ENCODE measurements at regions not wholly inside any gene's neighbourhood (a gene's known extent, or its start where the extent isn't known, plus 50 kb on each side); places are given as distances from the start of the nearest gene placed in this dataset.
"Not testable (repeated sequence)": the region's sequence is repeated elsewhere in the genome, so short reads cannot be mapped to it uniquely, and the experiment has no call there.

- H3K27me3 ChIP-seq (ENCODE audit: insufficient read depth, poor library complexity, severe bottlenecking): no peaks in the 10 kb centered on the region
- no peak for ATAC-seq (ENCODE audit: low read depth)
- no peaks in the 10 kb centered on the region for H3K4me1 ChIP-seq (ENCODE audit: insufficient read depth, poor library complexity, severe bottlenecking)
- H3K4me3 ChIP-seq (ENCODE audit: severe bottlenecking): no peak overlapping the region
- no peak for TF ChIP-seq CTCF (IDR thresholded peaks at IDR 0.05; ENCODE audit: poor library complexity, severe bottlenecking)
- no peak overlapping the region for H3K27ac ChIP-seq (ENCODE audit: poor library complexity, severe bottlenecking)
- no peaks in the 10 kb centered on the region for H3K9me3 ChIP-seq (ENCODE audit: severe bottlenecking)
- DNase-seq (ENCODE audit: low spot score): no peak
- H3K36me3 ChIP-seq (ENCODE audit: low read depth): no peaks in the 10 kb centered on the region
Measured at GRCh38 chr11:21798216-21798615, 394.7 kb upstream of the ANO5 start.

GRCh38 chr11:21804523-21804922 lies 388.4 kb upstream of the ANO5 start:
- not testable (repeated sequence) for H3K27ac ChIP-seq (ENCODE audit: poor library complexity, severe bottlenecking); H3K9me3 ChIP-seq (ENCODE audit: severe bottlenecking); DNase-seq (ENCODE audit: low spot score); ATAC-seq (ENCODE audit: low read depth); H3K4me3 ChIP-seq (ENCODE audit: severe bottlenecking); H3K36me3 ChIP-seq (ENCODE audit: low read depth); H3K27me3 ChIP-seq (ENCODE audit: insufficient read depth, poor library complexity, severe bottlenecking); H3K4me1 ChIP-seq (ENCODE audit: insufficient read depth, poor library complexity, severe bottlenecking)

- Histone ChIP-seq H3K36me3 (ENCODE audit: low read depth) (no peaks in the 10 kb centered on the region), H3K27me3 (ENCODE audit: insufficient read depth, poor library complexity, severe bottlenecking) (no peaks in the 10 kb centered on the region), H3K4me1 (ENCODE audit: insufficient read depth, poor library complexity, severe bottlenecking) (no peaks in the 10 kb centered on the region), H3K9me3 (ENCODE audit: severe bottlenecking) (peaks cover 2% of the 10 kb centered on the region), H3K27ac (ENCODE audit: poor library complexity, severe bottlenecking) (no peak overlapping the region), H3K4me3 (ENCODE audit: severe bottlenecking) (no peak overlapping the region)
- ATAC-seq (ENCODE audit: low read depth) (no peak), DNase-seq (ENCODE audit: low spot score) (no peak)
- no peak for TF ChIP-seq CTCF (IDR thresholded peaks at IDR 0.05; ENCODE audit: poor library complexity, severe bottlenecking)
Measured at GRCh38 chr11:21806508-21806907, 386.4 kb upstream of the ANO5 start.

- ATAC-seq (ENCODE audit: low read depth): no peak
- Histone ChIP-seq H3K4me1 (ENCODE audit: insufficient read depth, poor library complexity, severe bottlenecking) (no peaks in the 10 kb centered on the region), H3K27me3 (ENCODE audit: insufficient read depth, poor library complexity, severe bottlenecking) (no peaks in the 10 kb centered on the region), H3K9me3 (ENCODE audit: severe bottlenecking) (peaks cover 2% of the 10 kb centered on the region), H3K36me3 (ENCODE audit: low read depth) (no peaks in the 10 kb centered on the region), H3K4me3 (ENCODE audit: severe bottlenecking) (no peak overlapping the region), H3K27ac (ENCODE audit: poor library complexity, severe bottlenecking) (no peak overlapping the region)
- no peak for DNase-seq (ENCODE audit: low spot score)
- TF ChIP-seq CTCF (IDR thresholded peaks at IDR 0.05; ENCODE audit: poor library complexity, severe bottlenecking): no peak
Measured at GRCh38 chr11:21806947-21807346, 385.9 kb upstream of the ANO5 start.

- ATAC-seq (ENCODE audit: low read depth) (no peak), DNase-seq (ENCODE audit: low spot score) (no peak)
Measured at GRCh38 chr11:21807350-21807749, 385.5 kb upstream of the ANO5 start.

More at GRCh38 chr11:21807350-21807749, 385.5 kb upstream of the ANO5 start:
- no peaks in the 10 kb centered on the region for H3K4me1 ChIP-seq (ENCODE audit: insufficient read depth, poor library complexity, severe bottlenecking)
- TF ChIP-seq CTCF (IDR thresholded peaks at IDR 0.05; ENCODE audit: poor library complexity, severe bottlenecking): no peak
- H3K27ac ChIP-seq (ENCODE audit: poor library complexity, severe bottlenecking): no peak overlapping the region
- peaks cover 2% of the 10 kb centered on the region for H3K9me3 ChIP-seq (ENCODE audit: severe bottlenecking)
- no peak overlapping the region for H3K4me3 ChIP-seq (ENCODE audit: severe bottlenecking)
- no peaks in the 10 kb centered on the region for H3K36me3 ChIP-seq (ENCODE audit: low read depth)
- H3K27me3 ChIP-seq (ENCODE audit: insufficient read depth, poor library complexity, severe bottlenecking): no peaks in the 10 kb centered on the region
